AG04450 (cell line): ENCODE measurements at regions not wholly inside any gene's neighbourhood (a gene's known extent, or its start where the extent isn't known, plus 50 kb on each side); places are given as distances from the start of the nearest gene placed in this dataset.

Experiments
- CTCF ChIA-PET: fragments of 300-600, 350-600 bp; formaldehyde crosslinking; extraction: SDS; loops from one replicate; lab custom pipeline; 2022; ENCODE audit warnings: antibody characterized with exemption, inconsistent platforms; lab: Charles Lee
- POLR2A ChIA-PET: fragments of 350-600 bp; formaldehyde crosslinking; extraction: SDS; loops from one replicate; lab custom pipeline; 2021; ENCODE audit warnings: antibody characterized with exemption, inconsistent platforms; lab: Yijun Ruan, JAX
- DNase-seq: peaks from one replicate; pipeline ENCODE4 v3.0.0-alpha.2; 2011; ENCODE audit warnings: low read depth, low spot score
- H3K27ac ChIP-seq: one replicate; pipeline ENCODE4 v1.5.1; 2012; ENCODE audit warnings: low read depth, low read length, control low read depth
- H3K27me3 ChIP-seq: one replicate; pipeline ENCODE4 v1.6.0; 2012; ENCODE audit warnings: low read length; ENCODE audit not compliant: control insufficient read depth, insufficient read depth
- H3K4me3 ChIP-seq: 2 replicates; pipeline ENCODE4 v1.5.1; 2011; ENCODE audit warnings: mild to moderate bottlenecking, low read depth, low read length, control low read depth
- H3K9me3 ChIP-seq: 2 replicates; pipeline ENCODE4 v1.5.1; 2012; ENCODE audit warnings: low read length; ENCODE audit not compliant: control insufficient read depth, insufficient read depth
- CTCF ChIP-seq: IDR thresholded peaks from 2 replicates; pipeline ENCODE4 v1.5.1; 2011; ENCODE audit warnings: low read depth, low read length, control low read depth, inconsistent platforms

DNA sequence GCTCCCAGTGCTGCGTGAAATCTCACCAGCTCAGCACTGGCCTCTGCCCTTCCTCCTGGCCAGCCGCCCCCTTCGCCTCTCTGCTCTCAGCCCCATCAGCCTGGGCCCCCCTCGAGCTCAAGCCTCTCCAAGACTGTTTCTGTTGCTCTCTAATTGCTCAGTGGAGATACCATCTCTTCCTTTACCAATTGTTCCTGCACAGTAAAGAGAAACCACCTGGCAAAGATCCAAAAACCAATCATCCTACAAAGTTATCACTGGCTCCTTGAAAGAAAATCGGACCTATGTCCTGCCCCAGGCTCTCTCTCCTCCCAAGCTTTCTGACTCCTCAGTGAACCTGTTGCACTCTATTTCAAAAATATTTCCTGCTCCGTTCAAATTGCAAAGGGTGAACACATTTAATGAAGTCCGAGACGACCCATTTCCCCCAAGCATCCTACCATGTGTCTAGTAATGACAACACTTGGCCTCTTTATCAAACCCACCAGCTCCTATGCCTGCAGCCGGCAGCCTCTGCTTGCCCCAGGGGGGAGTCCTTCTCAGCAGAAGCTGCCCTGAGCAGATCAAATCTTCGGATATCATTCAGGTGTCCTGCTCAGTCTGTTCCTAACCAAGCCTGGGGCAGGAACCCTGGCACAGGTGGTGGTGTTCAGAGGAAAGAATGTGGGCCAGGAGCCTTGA is 53.7 kb upstream of the FAM174B start:
- H3K4me3 ChIP-seq = no peak overlapping the region
- no peak overlapping the region for H3K27ac ChIP-seq
- ChIA-PET CTCF (interaction anchor here (1.4 kb wide), 1 partner anchor 188 kb away, joined by 10 read pairs; no protein-coding TSS in a partner anchor), POLR2A (no interaction called here)
- peaks cover 4% of the 10 kb centered on the region for H3K27me3 ChIP-seq
- DNase-seq = no peak
- TF ChIP-seq CTCF = no peak
- no peaks in the 10 kb centered on the region; the same call in none of the 2 replicates for H3K9me3 ChIP-seq

- CTCF ChIA-PET = interaction anchor here (1.7 kb wide), 1 partner anchor 190 kb away, joined by 6 read pairs; no protein-coding TSS in a partner anchor
- H3K27me3 ChIP-seq = no peaks in the 10 kb centered on the region
- H3K4me3 ChIP-seq = no peak overlapping the region
Observed at GRCh38 chr15:92711457-92711831, 55.9 kb upstream of the FAM174B start.

GRCh38 chr15:92714077-92714476 is 58.5 kb upstream of the FAM174B start:
- Histone ChIP-seq H3K4me3 (peak overlapping the region; percentile 64), H3K27me3 (no peaks in the 10 kb centered on the region), H3K9me3 (no peaks in the 10 kb centered on the region; the same call in none of the 2 replicates), H3K27ac (peak overlapping the region; percentile 33)
- DNase-seq = no peak
- TF ChIP-seq CTCF = no peak
- POLR2A ChIA-PET = interaction anchor here (1.0 to 1.1 kb wide), 3 partner anchors 33 to 192 kb away, joined by 3 to 7 read pairs (median 4); no protein-coding TSS in a partner anchor
- CTCF ChIA-PET = interaction anchor here (0.6 to 2.5 kb wide), 28 partner anchors 11 to 623 kb away, joined by 3 to 96 read pairs (median 4); no protein-coding TSS in a partner anchor

More at GRCh38 chr15:92711457-92711831, 55.9 kb upstream of the FAM174B start:
- no peak overlapping the region for H3K27ac ChIP-seq
- H3K9me3 ChIP-seq = no peaks in the 10 kb centered on the region; the same call in none of the 2 replicates
- POLR2A ChIA-PET = no interaction called here
- DNase-seq = no peak
- no peak for TF ChIP-seq CTCF

DNA sequence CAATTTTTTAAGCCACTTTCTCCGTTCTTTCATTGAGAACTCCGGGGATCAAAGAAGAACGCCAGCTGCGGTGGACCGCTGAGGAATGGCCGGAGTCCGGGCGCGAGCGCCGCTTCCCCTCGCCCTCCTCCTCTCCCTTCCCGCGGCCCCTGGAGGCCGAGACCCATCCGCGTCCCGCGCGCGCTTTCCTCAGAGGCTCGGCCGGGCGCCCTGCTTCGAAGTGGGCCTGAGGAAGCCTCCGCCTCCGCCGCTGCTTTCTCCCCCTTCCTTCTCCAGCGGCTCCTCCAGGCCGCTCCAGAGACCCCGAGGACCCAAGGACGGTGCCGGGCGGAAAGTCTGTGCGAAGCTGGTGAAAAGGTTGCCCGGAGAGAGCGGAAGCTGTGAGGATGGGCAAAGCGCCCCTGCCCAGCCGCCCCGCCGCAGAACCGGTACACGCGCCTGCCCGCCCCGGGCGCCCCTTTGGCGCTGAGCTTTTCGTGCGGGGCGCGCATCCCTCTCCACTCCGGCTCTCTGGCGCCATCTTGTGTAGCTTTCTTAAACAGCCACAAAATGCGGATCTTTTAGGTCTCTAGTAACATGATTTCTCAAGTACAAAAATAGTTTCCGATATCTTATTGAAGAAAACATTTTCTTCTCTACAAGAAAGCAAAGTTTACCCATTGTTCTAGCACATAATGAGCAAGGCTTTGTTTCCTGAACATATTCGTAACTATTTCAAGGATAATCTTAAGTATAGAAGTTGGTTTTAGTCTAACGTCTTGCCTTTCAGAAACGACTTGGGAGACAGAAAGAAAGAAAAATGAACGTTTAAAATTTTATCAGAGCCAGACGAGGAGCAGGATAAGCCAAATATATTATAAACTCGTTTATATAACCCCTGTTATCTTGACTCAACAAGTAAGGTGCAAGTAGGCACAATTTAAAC is 59.2 kb upstream of the FAM174B start:
- Histone ChIP-seq H3K4me3 (peak overlapping the region; percentile 64), H3K9me3 (no peaks in the 10 kb centered on the region; the same call in none of the 2 replicates), H3K27me3 (no peaks in the 10 kb centered on the region), H3K27ac (peak overlapping the region; percentile 33)
- peak; percentile 92 for TF ChIP-seq CTCF
- ChIA-PET CTCF (interaction anchor here (0.6 to 2.5 kb wide), 31 partner anchors 11 to 624 kb away, joined by 3 to 96 read pairs (median 4); no protein-coding TSS in a partner anchor), POLR2A (interaction anchor here (0.8 to 1.1 kb wide), 4 partner anchors 28 to 193 kb away, joined by 3 to 7 read pairs (median 4); no protein-coding TSS in a partner anchor)
- DNase-seq = peak; percentile 50
